SK-N-SH (cell line): ENCODE measurements at regions not wholly inside any gene's neighbourhood (a gene's known extent, or its start where the extent isn't known, plus 50 kb on each side); places are given as distances from the start of the nearest gene placed in this dataset.

Experiments used
- CTCF ChIA-PET: fragments of 300-600, 350-600 bp; formaldehyde crosslinking; extraction: SDS; loops from one replicate; lab custom pipeline; 2021; lab: Yijun Ruan, JAX
- POLR2A ChIA-PET: fragments of 350-600 bp; sonication (Branson Sonifier 250); formaldehyde crosslinking; extraction: SDS; loops from one replicate; lab custom pipeline; 2020; ENCODE audit warnings: antibody characterized with exemption, inconsistent platforms; lab: Yijun Ruan, JAX
- DNase-seq: peaks from one replicate; pipeline ENCODE4 v3.0.0; 2012
- H2AFZ ChIP-seq: fragments of 200-600 bp; sonication (generic); 2 replicates; pipeline ENCODE4 v1.8.1; 2016; ENCODE audit warnings: antibody characterized with exemption, mild to moderate bottlenecking, low read depth
- H3F3A ChIP-seq: fragments of 200-600 bp; sonication (generic); replicated peaks from 2 replicates; pipeline ENCODE3; 2016; ENCODE audit warnings: antibody characterized with exemption, mild to moderate bottlenecking; ENCODE audit not compliant: insufficient read depth
- H3K27ac ChIP-seq, 2 experiments: fragments of 200-500 bp in 1 of 2; fragments of 200-600 bp in 1 of 2; sonication (Bioruptor generic) in 1 of 2; sonication (generic), shearing (Covaris generic) in 1 of 2; 2 replicates each; pipeline versions ENCODE4 v1.5.1 to v1.6.1; 2014 to 2016; ENCODE audit warnings: low read depth in 2 of 2, inconsistent platforms in 1 of 2, low read length in 1 of 2, mild to moderate bottlenecking in 1 of 2, mixed read lengths in 1 of 2
- H3K27me3 ChIP-seq: fragments of 200-600 bp; sonication (generic), shearing (Covaris generic); 2 replicates; pipeline ENCODE4 v1.6.1; 2016; ENCODE audit warnings: mixed run types; ENCODE audit not compliant: insufficient read depth
- H3K36me3 ChIP-seq, 2 experiments: fragments of 200-500 bp in 1 of 2; fragments of 200-600 bp in 1 of 2; sonication (Bioruptor generic) in 1 of 2; sonication (generic) in 1 of 2; replicated peaks in 1 of 2; 2 replicates each; pipeline versions ENCODE3 to v1.5.1; 2014 to 2016; ENCODE audit warnings: low read length in 1 of 2, mild to moderate bottlenecking in 1 of 2; ENCODE audit not compliant: insufficient read depth in 2 of 2, control insufficient read depth in 1 of 2
- H3K4me1 ChIP-seq, 2 experiments: fragments of 200-500 bp in 1 of 2; fragments of 200-600 bp in 1 of 2; sonication (Bioruptor generic) in 1 of 2; sonication (generic), shearing (Covaris generic) in 1 of 2; 2 replicates each; pipeline versions ENCODE4 v1.5.1 to v1.6.1; 2014 to 2016; ENCODE audit warnings: low read depth in 1 of 2, low read length in 1 of 2, mixed run types in 1 of 2; ENCODE audit not compliant: insufficient read depth in 2 of 2, control insufficient read depth in 1 of 2
- H3K4me2 ChIP-seq: fragments of 200-600 bp; sonication (generic), shearing (Covaris generic); 2 replicates; pipeline ENCODE4 v1.6.1; 2017; ENCODE audit warnings: mixed run types
- H3K4me3 ChIP-seq, 2 experiments: fragments of 200-500 bp in 1 of 2; fragments of 200-600 bp in 1 of 2; sonication (Bioruptor generic) in 1 of 2; sonication (generic), shearing (Covaris generic) in 1 of 2; 2 replicates each; pipeline versions ENCODE4 v1.5.1 to v1.8.1; 2014 to 2016; ENCODE audit warnings: low read depth in 2 of 2, inconsistent platforms in 1 of 2, low read length in 1 of 2, mild to moderate bottlenecking in 1 of 2, mixed read lengths in 1 of 2, moderate library complexity in 1 of 2
- H3K79me2 ChIP-seq: fragments of 200-600 bp; sonication (generic); 2 replicates; pipeline ENCODE4 v1.8.1; 2017; ENCODE audit warnings: mild to moderate bottlenecking; ENCODE audit not compliant: insufficient read depth
- H3K9ac ChIP-seq: fragments of 200-600 bp; sonication (generic); 2 replicates; pipeline ENCODE4 v1.6.1; 2017; ENCODE audit warnings: mixed run types
- H3K9me2 ChIP-seq: fragments of 200-600 bp; sonication (generic); 2 replicates; pipeline ENCODE4 v1.6.1; 2017; ENCODE audit warnings: mixed run types
- H3K9me3 ChIP-seq: fragments of 200-600 bp; sonication (generic); 2 replicates; pipeline ENCODE4 v1.6.1; 2017; ENCODE audit warnings: mixed run types, mild to moderate bottlenecking, moderate library complexity
- H4K20me1 ChIP-seq: fragments of 200-600 bp; sonication (generic); 2 replicates; pipeline ENCODE4 v1.6.1; 2017; ENCODE audit warnings: mild to moderate bottlenecking, mixed run types; ENCODE audit not compliant: insufficient read depth
- CHD2 ChIP-seq: fragments of 150-350 bp; IDR thresholded peaks from 2 replicates; pipeline ENCODE4 v1.6.1; 2018; ENCODE audit warnings: low read length; ENCODE audit not compliant: partially characterized antibody
- CTCF ChIP-seq: fragments of 200-600 bp; sonication (generic); IDR thresholded peaks from 2 replicates; pipeline ENCODE4 v1.6.1; 2017; ENCODE audit warnings: antibody characterized with exemption, mild to moderate bottlenecking, moderate library complexity
- ELF1 ChIP-seq: IDR thresholded peaks from 2 replicates; pipeline ENCODE4 v1.4.0; 2012
- JUND ChIP-seq: IDR thresholded peaks from 2 replicates; pipeline ENCODE4 v1.4.0; 2012
- MEF2A ChIP-seq: IDR thresholded peaks from 2 replicates; pipeline ENCODE4 v1.4.0; 2012; ENCODE audit warnings: low read depth, borderline replicate concordance
- MXI1 ChIP-seq: IDR thresholded peaks from 2 replicates; pipeline ENCODE4 v1.6.1; 2012; ENCODE audit warnings: mild to moderate bottlenecking, low read depth, low read length, improper control_type of control experiment
- REST ChIP-seq: IDR thresholded peaks from 2 replicates; pipeline ENCODE4 v1.6.1; 2012; ENCODE audit warnings: mild to moderate bottlenecking, low read depth, low read length, moderate library complexity
- SIN3A ChIP-seq: IDR thresholded peaks from 2 replicates; pipeline ENCODE4 v1.6.1; 2012; ENCODE audit warnings: low read depth, mild to moderate bottlenecking, low read length, moderate library complexity, borderline replicate concordance
- TAF1 ChIP-seq: IDR thresholded peaks from 2 replicates; pipeline ENCODE4 v1.6.1; 2012; ENCODE audit warnings: low read depth, mild to moderate bottlenecking, low read length, moderate library complexity, borderline replicate concordance
- TEAD4 ChIP-seq: IDR thresholded peaks from 2 replicates; pipeline ENCODE4 v1.4.0; 2012; ENCODE audit warnings: mild to moderate bottlenecking, borderline replicate concordance; ENCODE audit not compliant: insufficient read depth
- USF2 ChIP-seq: fragments of 150-350 bp; IDR thresholded peaks from 2 replicates; pipeline ENCODE4 v1.6.1; 2017; ENCODE audit warnings: antibody characterized with exemption, low read length, low read depth, borderline replicate concordance
- WGBS: methylation state at CpG from one replicate; pipeline ENCODE4 v1.1.6; 2017; ENCODE audit warnings: low lambda C conversion rate; 5-methylcytosine and 5-hydroxymethylcytosine counted together
- TF ChIP-seq, protein P1 (sequence below): fragments of 150-350 bp; IDR thresholded peaks from 2 replicates; pipeline ENCODE4 v1.6.1; 2016; ENCODE audit warnings: mild to moderate bottlenecking, low read depth, low read length
- TF ChIP-seq, protein P2 (sequence below): IDR thresholded peaks from 2 replicates; pipeline ENCODE4 v1.4.0; 2012; ENCODE audit warnings: low read depth, borderline replicate concordance

DNA sequence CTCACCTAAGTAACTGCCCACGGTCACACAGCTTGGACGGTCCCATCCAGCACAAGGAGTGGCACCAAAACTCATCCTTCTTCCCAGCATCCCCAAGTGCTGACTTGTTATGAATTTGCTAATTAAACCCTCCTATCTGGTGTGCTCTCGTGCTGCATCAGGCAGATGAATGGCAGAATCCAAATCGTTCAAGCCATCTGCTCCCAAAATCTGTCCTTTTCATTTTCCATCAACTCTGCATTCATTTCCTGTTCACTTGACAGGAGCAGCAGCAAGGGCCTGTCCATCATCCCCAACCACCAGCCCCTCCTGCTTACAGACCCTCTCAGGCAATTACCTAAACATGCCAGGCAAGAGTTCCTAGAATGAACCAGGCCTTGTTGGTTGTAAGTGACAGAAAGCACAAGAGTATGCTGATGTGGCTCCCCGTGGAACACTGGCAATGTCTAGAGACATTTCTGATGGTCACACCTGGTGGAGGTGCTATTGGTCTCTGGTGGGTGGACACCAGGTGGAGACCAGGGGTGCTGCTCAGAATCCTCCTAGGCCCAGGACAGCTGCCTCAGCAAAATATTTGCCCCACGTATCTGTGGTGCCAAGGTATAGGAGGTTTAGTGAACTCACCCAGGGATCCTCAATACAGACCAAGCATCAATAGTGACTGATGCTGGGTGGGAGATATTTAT lies 832.5 kb downstream of the TBC1D22A start:
- Histone ChIP-seq H3K9me3 (no peaks in the 10 kb centered on the region), H3F3A (no peaks in the 10 kb centered on the region), H2AFZ (no peak overlapping the region), H3K4me2 (no peak overlapping the region), H3K79me2 (no peaks in the 10 kb centered on the region), H4K20me1 (no peaks in the 10 kb centered on the region), H3K4me3 (no peak overlapping the region), H3K9ac (no peak overlapping the region), H3K4me1 (no peaks in the 10 kb centered on the region), H3K27me3 (no peaks in the 10 kb centered on the region; the same call in 1 of the 2 replicates), H3K9me2 (no peaks in the 10 kb centered on the region), H3K27ac (no peak overlapping the region), H3K36me3 (no peaks in the 10 kb centered on the region)
- DNase-seq, result no peak
- CTCF ChIA-PET, result no interaction called here
- WGBS, result 13% methylated on average over 6 of the region's 6 CpGs
- TF ChIP-seq USF2 (no peak), TEAD4 (no peak)
- POLR2A ChIA-PET, result no interaction called here

- Histone ChIP-seq H2AFZ (no peak overlapping the region), H3K9me2 (no peaks in the 10 kb centered on the region), H3K79me2 (no peaks in the 10 kb centered on the region), H3K9ac (no peak overlapping the region), H3K4me3 (no peak overlapping the region), H3K27ac (no peak overlapping the region), H3K36me3 (no peaks in the 10 kb centered on the region), H4K20me1 (no peaks in the 10 kb centered on the region), H3K9me3 (no peaks in the 10 kb centered on the region), H3F3A (no peaks in the 10 kb centered on the region), H3K4me2 (no peak overlapping the region), H3K27me3 (no peaks in the 10 kb centered on the region; the same call in 1 of the 2 replicates), H3K4me1 (no peaks in the 10 kb centered on the region)
- DNase-seq, result no peak
- no peak for TF ChIP-seq MXI1
- TF ChIP-seq MEF2A, result no peak
- TF ChIP-seq CTCF, result no peak
- no peak for TF ChIP-seq ELF1
- TF ChIP-seq, protein P1, sequence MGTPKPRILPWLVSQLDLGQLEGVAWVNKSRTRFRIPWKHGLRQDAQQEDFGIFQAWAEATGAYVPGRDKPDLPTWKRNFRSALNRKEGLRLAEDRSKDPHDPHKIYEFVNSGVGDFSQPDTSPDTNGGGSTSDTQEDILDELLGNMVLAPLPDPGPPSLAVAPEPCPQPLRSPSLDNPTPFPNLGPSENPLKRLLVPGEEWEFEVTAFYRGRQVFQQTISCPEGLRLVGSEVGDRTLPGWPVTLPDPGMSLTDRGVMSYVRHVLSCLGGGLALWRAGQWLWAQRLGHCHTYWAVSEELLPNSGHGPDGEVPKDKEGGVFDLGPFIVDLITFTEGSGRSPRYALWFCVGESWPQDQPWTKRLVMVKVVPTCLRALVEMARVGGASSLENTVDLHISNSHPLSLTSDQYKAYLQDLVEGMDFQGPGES, result no peak
- TF ChIP-seq TAF1, result no peak
- TF ChIP-seq SIN3A, result no peak
- TF ChIP-seq REST, result no peak
- no peak for TF ChIP-seq USF2
- TF ChIP-seq, protein P2, sequence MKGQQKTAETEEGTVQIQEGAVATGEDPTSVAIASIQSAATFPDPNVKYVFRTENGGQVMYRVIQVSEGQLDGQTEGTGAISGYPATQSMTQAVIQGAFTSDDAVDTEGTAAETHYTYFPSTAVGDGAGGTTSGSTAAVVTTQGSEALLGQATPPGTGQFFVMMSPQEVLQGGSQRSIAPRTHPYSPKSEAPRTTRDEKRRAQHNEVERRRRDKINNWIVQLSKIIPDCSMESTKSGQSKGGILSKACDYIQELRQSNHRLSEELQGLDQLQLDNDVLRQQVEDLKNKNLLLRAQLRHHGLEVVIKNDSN, result no peak
- no peak for TF ChIP-seq CHD2
- no peak for TF ChIP-seq JUND
- WGBS, result 36% methylated on average over 6 of the region's 15 CpGs
- CTCF ChIA-PET, result no interaction called here
- POLR2A ChIA-PET, result no interaction called here
Observed at GRCh38 chr22:47593911-47594311, 831.5 kb downstream of the TBC1D22A start.
